PFSK-1 (cell line): ENCODE measurements at regions not wholly inside any gene's neighbourhood (a gene's known extent, or its start where the extent isn't known, plus 50 kb on each side); places are given as distances from the start of the nearest gene placed in this dataset.

Experiments
- FOXP2 ChIP-seq: optimal IDR thresholded peaks from 2 replicates; pipeline ENCODE3; 2011; ENCODE audit warnings: borderline replicate concordance, control low read depth, inconsistent platforms; ENCODE audit not compliant: insufficient read depth; ENCODE audit errors: extremely low read length, extremely low read depth
- POLR2AphosphoS5 ChIP-seq: IDR thresholded peaks from 2 replicates; pipeline ENCODE4 v1.6.1; 2012; ENCODE audit warnings: low read depth, mild to moderate bottlenecking, control low read depth, low read length, moderate library complexity
- SIN3A ChIP-seq: IDR thresholded peaks from 2 replicates; pipeline ENCODE4 v1.6.1; 2012; ENCODE audit warnings: mild to moderate bottlenecking, low read length, moderate library complexity, borderline replicate concordance; ENCODE audit not compliant: insufficient read depth
- TAF1 ChIP-seq: IDR thresholded peaks from 2 replicates; pipeline ENCODE4 v1.6.1; 2012; ENCODE audit warnings: low read length, control low read depth, borderline replicate concordance; ENCODE audit not compliant: insufficient read depth
- TF ChIP-seq, protein P1 (sequence below), 2 experiments: IDR thresholded peaks; 2 replicates each; pipeline versions ENCODE4 v1.6.1 to v1.8.0; 2011 to 2012; ENCODE audit warnings: low read depth in 2 of 2, low read length in 2 of 2, control low read depth in 1 of 2, inconsistent platforms in 1 of 2, mild to moderate bottlenecking in 1 of 2, moderate library complexity in 1 of 2; ENCODE audit not compliant: insufficient read depth in 1 of 2

DNA sequence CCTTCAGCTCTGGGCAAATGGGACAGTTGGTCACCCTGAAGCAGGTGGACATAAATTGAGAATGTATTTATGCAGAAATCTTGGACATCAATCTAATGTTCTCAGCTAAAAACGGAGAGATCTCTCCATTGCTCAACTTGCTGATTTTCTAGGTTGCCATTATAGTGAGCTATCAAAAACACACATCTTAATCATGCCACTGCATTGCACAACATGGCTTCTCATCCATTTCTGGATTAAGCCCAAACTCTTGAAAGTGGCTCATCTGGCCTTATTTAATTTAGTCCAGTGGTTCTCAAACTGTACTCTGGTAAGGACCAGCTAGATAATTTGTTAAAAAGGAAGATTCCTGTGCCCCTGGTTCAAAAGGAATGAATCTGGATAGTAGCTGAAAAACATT is 324.9 kb upstream of the CITED2 start:
- TF ChIP-seq TAF1: no peak
- TF ChIP-seq, protein P1, sequence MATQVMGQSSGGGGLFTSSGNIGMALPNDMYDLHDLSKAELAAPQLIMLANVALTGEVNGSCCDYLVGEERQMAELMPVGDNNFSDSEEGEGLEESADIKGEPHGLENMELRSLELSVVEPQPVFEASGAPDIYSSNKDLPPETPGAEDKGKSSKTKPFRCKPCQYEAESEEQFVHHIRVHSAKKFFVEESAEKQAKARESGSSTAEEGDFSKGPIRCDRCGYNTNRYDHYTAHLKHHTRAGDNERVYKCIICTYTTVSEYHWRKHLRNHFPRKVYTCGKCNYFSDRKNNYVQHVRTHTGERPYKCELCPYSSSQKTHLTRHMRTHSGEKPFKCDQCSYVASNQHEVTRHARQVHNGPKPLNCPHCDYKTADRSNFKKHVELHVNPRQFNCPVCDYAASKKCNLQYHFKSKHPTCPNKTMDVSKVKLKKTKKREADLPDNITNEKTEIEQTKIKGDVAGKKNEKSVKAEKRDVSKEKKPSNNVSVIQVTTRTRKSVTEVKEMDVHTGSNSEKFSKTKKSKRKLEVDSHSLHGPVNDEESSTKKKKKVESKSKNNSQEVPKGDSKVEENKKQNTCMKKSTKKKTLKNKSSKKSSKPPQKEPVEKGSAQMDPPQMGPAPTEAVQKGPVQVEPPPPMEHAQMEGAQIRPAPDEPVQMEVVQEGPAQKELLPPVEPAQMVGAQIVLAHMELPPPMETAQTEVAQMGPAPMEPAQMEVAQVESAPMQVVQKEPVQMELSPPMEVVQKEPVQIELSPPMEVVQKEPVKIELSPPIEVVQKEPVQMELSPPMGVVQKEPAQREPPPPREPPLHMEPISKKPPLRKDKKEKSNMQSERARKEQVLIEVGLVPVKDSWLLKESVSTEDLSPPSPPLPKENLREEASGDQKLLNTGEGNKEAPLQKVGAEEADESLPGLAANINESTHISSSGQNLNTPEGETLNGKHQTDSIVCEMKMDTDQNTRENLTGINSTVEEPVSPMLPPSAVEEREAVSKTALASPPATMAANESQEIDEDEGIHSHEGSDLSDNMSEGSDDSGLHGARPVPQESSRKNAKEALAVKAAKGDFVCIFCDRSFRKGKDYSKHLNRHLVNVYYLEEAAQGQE (IDR thresholded peaks at IDR 0.05; ENCODE audit: insufficient read depth in 1 of 2, low read depth in 2 of 2, low read length in 2 of 2): no peak
- no peak for TF ChIP-seq SIN3A
- TF ChIP-seq FOXP2: no peak
- no peak for TF ChIP-seq POLR2AphosphoS5

DNA sequence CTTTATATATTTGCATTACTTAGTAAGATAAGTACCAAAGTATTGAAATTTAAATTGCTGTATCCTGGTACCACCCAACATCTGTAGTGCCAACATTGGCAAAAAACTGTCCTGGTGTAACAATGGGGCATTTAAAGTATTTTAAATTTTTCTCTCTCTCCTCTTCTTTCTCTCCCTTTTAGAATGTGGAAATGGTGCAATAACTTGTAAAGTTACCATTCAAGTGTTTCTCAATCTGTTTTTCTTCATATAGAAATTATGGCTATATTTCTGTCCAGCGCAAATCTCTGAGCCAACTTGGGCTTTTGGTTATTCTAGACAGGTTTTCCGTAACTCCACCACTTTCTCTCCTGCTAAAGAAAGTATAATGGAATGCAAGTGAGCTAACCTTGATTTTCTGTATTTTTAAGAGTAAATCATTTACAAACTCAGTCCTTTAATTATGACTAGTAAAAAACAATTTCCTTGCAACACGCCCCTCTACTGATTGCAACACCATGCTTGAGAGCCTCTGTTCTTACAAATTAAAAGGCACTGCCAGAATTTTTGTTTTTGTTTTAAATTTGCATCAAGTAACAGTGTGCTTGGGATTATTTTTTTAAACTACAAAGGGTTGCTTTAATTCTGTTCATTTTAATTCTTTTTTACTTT is 324.2 kb upstream of the CITED2 start:
- no peak for TF ChIP-seq FOXP2
- TF ChIP-seq, protein P1 (IDR thresholded peaks at IDR 0.05; ENCODE audit: insufficient read depth in 1 of 2, low read depth in 2 of 2, low read length in 2 of 2): no peak
- no peak for TF ChIP-seq SIN3A
- no peak for TF ChIP-seq TAF1
- TF ChIP-seq POLR2AphosphoS5: no peak

DNA sequence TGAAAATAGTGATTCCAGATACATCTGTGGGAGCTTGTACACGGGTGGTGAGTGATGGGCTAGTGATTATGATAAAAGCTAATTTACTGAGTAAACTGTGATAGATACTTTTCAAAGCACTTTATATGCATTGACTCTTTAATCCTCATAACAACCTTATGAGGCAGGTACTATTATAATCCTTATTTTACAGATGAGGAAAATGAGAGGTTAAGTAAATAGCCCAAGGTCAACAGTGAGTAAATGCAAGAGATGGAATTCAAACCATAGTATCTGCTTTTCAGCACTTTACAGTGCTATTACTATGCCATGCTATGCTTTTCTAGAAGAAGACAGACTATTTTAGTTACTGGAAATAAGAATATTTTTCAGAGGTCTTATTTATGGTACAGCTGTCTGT is 320.9 kb upstream of the CITED2 start:
- TF ChIP-seq TAF1 (no peak), FOXP2 (no peak), POLR2AphosphoS5 (no peak), SIN3A (no peak)
- TF ChIP-seq, protein P1 (IDR thresholded peaks at IDR 0.05; ENCODE audit: insufficient read depth in 1 of 2, low read depth in 2 of 2, low read length in 2 of 2): no peak

DNA sequence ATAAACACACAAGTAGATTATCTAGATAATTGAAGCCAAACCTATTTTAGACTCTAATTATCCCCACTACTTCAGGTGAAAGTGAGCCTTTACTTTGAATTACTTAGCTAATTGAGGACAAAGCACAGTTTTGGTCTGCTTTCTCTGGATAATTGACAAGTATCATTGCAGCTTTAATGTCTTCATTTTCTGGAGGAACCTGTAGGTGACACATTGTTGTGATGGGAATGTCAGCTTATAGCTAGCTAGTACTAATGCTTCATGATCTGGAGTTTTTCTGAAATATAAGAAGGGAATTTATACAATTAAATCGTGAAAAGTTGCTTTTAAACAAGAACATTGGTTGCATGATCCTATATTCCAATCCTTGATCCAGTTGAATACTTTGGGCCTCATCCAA is 319.3 kb upstream of the CITED2 start:
- TF ChIP-seq, protein P1 (IDR thresholded peaks at IDR 0.05; ENCODE audit: insufficient read depth in 1 of 2, low read depth in 2 of 2, low read length in 2 of 2): no peak
- no peak for TF ChIP-seq FOXP2
- no peak for TF ChIP-seq POLR2AphosphoS5
- no peak for TF ChIP-seq SIN3A
- no peak for TF ChIP-seq TAF1
